GM12873 (cell line): ENCODE measurements at regions not wholly inside any gene's neighbourhood (a gene's known extent, or its start where the extent isn't known, plus 50 kb on each side); places are given as distances from the start of the nearest gene placed in this dataset.

Source experiments
- TF ChIP-seq, protein P1 (sequence below): IDR thresholded peaks from 2 replicates; pipeline ENCODE4 v1.5.1; 2012; ENCODE audit warnings: low read depth, mild to moderate bottlenecking, moderate library complexity, low read length, control low read depth; ENCODE audit not compliant: insufficient read depth; ENCODE audit errors: missing control alignments

DNA sequence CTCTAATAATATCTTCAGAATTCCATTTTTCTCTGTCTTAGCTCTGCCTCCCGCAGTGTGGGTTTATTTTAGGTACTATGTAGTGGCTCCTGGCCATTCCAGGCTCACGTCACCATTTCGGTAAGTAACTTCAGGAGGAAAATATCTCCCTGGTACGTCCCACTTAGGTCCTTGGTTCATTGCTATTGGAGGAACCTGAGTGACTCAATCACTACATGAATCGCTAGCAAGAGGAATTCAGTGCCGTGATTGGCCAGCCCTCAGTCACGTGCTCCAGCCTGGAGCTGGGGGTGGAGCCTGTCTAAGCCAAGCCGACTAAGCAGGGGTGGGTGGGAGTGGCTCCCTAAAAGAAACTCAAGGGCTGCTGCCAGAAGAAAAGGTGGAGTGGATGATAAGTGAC is 67.3 kb upstream of the E2F3 start:
- TF ChIP-seq, protein P1, sequence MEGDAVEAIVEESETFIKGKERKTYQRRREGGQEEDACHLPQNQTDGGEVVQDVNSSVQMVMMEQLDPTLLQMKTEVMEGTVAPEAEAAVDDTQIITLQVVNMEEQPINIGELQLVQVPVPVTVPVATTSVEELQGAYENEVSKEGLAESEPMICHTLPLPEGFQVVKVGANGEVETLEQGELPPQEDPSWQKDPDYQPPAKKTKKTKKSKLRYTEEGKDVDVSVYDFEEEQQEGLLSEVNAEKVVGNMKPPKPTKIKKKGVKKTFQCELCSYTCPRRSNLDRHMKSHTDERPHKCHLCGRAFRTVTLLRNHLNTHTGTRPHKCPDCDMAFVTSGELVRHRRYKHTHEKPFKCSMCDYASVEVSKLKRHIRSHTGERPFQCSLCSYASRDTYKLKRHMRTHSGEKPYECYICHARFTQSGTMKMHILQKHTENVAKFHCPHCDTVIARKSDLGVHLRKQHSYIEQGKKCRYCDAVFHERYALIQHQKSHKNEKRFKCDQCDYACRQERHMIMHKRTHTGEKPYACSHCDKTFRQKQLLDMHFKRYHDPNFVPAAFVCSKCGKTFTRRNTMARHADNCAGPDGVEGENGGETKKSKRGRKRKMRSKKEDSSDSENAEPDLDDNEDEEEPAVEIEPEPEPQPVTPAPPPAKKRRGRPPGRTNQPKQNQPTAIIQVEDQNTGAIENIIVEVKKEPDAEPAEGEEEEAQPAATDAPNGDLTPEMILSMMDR: no peak

DNA sequence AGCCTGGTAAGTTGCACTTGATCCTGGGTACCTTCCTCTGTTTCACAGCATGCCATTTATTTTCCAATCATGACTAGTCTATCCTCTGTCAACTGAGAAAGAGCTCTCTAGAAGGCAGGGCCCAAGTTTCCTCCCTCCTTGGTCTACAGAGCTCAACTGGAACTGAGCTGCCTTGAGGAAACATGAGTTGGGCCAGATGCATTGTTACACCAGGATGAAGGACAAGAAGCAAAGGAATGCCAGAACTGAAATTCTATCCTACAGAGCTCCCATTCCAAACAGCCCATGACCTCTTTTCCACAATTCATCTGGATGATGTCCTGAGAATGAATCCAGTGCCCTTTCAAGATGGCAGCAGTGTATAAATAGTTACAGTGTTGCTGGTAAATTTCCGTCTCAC is 66.7 kb upstream of the E2F3 start:
- TF ChIP-seq, protein P1: no peak

DNA sequence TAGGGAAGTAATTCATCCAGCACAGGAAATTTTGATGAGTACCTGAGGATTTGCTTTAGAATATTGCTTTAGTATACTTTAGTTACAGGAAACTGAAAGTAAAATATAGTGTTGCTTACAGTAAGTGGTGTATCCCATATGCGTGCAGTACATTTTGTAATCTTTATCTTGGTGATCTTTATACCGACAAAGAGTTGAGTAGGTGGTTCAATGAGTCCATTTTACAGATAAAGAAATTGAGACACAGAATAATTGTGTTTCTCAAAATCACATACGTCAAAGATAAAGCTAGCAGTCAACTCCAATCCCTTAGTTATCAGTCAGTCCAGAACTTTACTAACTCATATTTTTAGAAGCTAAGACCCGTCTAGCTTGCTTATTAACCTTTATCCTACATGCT is 65.8 kb upstream of the E2F3 start:
- TF ChIP-seq, protein P1: no peak

DNA sequence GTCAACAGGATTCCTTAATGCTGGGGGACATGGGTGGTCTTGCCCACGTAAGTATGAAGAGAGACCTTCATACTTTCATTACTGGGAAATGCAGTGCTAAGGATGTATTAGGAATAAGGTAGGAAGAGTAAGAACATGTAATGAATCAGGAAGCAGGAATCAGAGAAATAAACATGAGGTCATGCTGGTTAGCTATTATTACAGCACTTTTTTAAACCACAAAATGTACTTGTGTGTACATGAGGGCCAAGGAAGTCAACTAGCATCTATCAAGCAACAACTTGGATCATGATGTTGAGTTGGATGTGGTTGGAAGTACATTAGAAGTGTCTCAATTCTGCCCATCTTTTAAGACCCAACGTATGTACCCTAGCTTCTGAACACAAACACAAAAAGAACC is 63.5 kb upstream of the E2F3 start:
- TF ChIP-seq, protein P1: no peak

GRCh38 chr6:20340068-20340848 is 61.4 kb upstream of the E2F3 start:
- TF ChIP-seq, protein P1: no peak

DNA sequence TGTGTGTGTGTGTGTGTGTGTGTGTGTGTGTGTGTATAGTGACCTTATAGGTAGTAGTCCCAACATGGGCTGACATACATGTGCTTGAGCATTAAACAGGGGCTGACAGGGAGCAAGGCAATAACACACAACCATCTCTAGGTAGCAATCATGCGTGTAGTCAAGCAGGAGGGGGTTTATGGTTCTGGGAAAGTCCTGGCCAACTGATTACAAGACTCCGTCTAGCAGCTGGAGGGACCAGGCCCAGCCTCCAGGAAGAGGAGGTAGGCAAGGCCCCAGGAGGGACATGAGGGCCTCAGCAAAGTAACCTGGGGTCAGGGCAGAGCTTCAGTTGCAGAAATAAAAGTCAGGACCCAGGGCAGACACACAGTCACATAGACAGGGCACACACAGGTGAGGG is 60.6 kb upstream of the E2F3 start:
- TF ChIP-seq, protein P1: no peak

GRCh38 chr6:20341564-20341963 is 60.1 kb upstream of the E2F3 start:
- TF ChIP-seq, protein P1: no peak

DNA sequence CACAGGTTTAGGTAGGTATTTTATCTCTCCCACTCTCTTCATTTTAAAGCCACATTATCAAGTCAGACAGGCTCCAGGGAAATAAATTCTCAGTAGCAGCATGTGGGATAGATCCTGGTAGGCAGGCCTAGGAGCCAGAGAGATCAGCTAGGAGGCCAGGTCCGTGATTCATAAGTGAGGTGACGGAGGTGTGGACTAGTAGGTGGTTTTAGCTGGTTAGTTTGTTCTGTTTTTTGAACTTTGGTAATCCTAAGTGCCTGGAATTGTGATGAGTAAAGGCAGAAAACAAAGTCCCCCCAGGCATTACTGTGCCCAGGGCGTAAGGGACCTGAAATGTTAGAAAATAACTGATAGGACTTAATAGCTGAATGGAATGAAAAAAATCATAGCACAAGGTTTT is 53.6 kb upstream of the E2F3 start:
- TF ChIP-seq, protein P1: no peak
